Osteocyte (in vitro differentiated cells): ENCODE measurements at regions not wholly inside any gene's neighbourhood (a gene's known extent, or its start where the extent isn't known, plus 50 kb on each side); places are given as distances from the start of the nearest gene placed in this dataset.

ENCODE experiments used
- DNase-seq: peaks from one replicate; pipeline ENCODE4 v3.0.0; 2021; ENCODE audit warnings: mixed read lengths; ENCODE audit not compliant: unreplicated experiment; ENCODE audit errors: extremely low spot score
- H3K27ac Mint-ChIP-seq: one replicate; pipeline ENCODE4 v1.8.0; 2021; ENCODE audit warnings: mild to moderate bottlenecking, mixed read lengths; ENCODE audit not compliant: unreplicated experiment
- H3K27me3 Mint-ChIP-seq: one replicate; pipeline ENCODE4 v1.8.0; 2021; ENCODE audit warnings: mixed read lengths; ENCODE audit not compliant: unreplicated experiment
- H3K36me3 Mint-ChIP-seq: one replicate; pipeline ENCODE4 v1.8.0; 2021; ENCODE audit warnings: mixed read lengths; ENCODE audit not compliant: unreplicated experiment
- H3K4me1 Mint-ChIP-seq: one replicate; pipeline ENCODE4 v1.8.0; 2021; ENCODE audit warnings: mixed read lengths; ENCODE audit not compliant: unreplicated experiment
- H3K4me3 Mint-ChIP-seq: one replicate; pipeline ENCODE4 v1.8.0; 2021; ENCODE audit warnings: mild to moderate bottlenecking, moderate library complexity, mixed read lengths; ENCODE audit not compliant: unreplicated experiment
- H3K9me3 Mint-ChIP-seq: one replicate; pipeline ENCODE4 v1.8.0; 2021; ENCODE audit warnings: mixed read lengths; ENCODE audit not compliant: unreplicated experiment
- TF ChIP-seq, protein P1 (sequence below): fragments of 200-600 bp; sonication (generic); IDR thresholded peaks from 2 replicates; pipeline ENCODE4 v1.5.0; 2021; ENCODE audit warnings: antibody characterized with exemption, mild to moderate bottlenecking, moderate library complexity

DNA sequence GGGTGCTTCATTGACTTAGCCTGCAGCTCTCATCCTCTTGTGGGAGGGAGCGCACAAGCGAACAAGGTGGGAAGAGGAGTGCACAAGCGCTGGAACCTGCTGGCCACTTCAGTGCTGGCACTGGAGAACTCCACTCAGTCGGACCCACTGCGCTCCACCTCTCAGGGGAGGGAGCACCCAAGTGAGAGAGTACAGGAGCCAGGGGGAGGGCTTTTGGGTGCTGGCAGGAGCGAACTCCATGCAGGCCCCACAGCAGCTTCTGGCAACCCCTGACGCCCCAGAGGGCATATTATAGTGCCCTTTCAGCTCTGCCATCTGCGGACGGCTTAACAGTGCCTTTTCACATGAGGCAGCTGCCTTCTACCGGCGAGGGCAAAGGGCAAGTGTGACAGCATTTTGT is 774.2 kb upstream of the COX7C start:
- no peak for DNase-seq
- H3K27ac Mint-ChIP-seq, result no peak overlapping the region

DNA sequence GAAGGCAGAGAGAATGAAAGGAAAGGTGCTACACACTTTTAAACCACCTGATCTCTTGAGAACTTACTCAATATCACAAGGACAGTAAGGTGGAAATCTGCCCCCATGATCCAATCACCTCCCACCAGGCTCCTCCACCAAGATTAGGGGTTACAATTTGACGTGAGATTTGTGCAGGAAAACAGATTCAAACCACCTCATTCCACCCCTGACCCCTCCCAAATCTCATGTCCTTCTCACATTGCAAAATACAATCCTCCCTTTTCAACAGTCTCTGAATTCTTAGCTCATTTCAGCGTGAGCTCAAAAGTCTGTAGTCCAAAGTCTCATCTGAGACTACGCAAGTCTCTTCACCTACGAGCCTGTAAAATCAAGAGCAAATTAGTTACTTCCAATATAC is 768.3 kb upstream of the COX7C start:
- TF ChIP-seq, protein P1, sequence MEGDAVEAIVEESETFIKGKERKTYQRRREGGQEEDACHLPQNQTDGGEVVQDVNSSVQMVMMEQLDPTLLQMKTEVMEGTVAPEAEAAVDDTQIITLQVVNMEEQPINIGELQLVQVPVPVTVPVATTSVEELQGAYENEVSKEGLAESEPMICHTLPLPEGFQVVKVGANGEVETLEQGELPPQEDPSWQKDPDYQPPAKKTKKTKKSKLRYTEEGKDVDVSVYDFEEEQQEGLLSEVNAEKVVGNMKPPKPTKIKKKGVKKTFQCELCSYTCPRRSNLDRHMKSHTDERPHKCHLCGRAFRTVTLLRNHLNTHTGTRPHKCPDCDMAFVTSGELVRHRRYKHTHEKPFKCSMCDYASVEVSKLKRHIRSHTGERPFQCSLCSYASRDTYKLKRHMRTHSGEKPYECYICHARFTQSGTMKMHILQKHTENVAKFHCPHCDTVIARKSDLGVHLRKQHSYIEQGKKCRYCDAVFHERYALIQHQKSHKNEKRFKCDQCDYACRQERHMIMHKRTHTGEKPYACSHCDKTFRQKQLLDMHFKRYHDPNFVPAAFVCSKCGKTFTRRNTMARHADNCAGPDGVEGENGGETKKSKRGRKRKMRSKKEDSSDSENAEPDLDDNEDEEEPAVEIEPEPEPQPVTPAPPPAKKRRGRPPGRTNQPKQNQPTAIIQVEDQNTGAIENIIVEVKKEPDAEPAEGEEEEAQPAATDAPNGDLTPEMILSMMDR, result no peak
- peaks cover 2% of the 10 kb centered on the region for H3K27me3 Mint-ChIP-seq
- no peak for DNase-seq
- H3K9me3 Mint-ChIP-seq, result no peaks in the 10 kb centered on the region
- no peak overlapping the region for H3K4me3 Mint-ChIP-seq
- no peaks in the 10 kb centered on the region for H3K36me3 Mint-ChIP-seq
- no peak overlapping the region for H3K27ac Mint-ChIP-seq
- no peaks in the 10 kb centered on the region for H3K4me1 Mint-ChIP-seq

More for the DNA sequence above, 774.2 kb upstream of the COX7C start:
- Mint-ChIP-seq H3K9me3 (no peaks in the 10 kb centered on the region), H3K27me3 (peaks cover 2% of the 10 kb centered on the region), H3K36me3 (no peaks in the 10 kb centered on the region), H3K4me3 (no peak overlapping the region), H3K4me1 (no peaks in the 10 kb centered on the region)
- TF ChIP-seq, protein P1, result no peak

DNA sequence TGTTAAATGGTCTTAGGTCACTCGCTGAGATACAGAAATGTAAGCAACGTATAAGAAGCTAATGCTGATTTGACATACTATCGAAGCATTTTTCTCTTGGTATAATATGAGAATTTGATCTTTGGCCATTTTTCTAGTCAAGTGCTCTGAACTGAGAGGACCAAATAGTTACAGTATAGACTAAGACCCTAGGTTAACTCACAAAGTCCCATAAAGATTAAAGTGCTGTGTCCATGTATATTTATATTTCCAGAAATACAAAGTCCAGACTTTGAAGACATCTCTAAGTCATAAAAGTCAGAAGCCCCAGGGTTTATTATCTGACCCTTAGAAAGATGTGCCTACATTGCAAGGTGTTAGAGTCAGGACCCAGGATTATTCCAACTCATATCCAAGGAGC is 752.4 kb upstream of the COX7C start:
- Mint-ChIP-seq H3K9me3 (no peaks in the 10 kb centered on the region), H3K36me3 (no peaks in the 10 kb centered on the region), H3K4me3 (no peak overlapping the region), H3K27ac (no peak overlapping the region), H3K27me3 (no peaks in the 10 kb centered on the region), H3K4me1 (no peaks in the 10 kb centered on the region)
- TF ChIP-seq, protein P1, result no peak
- no peak for DNase-seq

DNA sequence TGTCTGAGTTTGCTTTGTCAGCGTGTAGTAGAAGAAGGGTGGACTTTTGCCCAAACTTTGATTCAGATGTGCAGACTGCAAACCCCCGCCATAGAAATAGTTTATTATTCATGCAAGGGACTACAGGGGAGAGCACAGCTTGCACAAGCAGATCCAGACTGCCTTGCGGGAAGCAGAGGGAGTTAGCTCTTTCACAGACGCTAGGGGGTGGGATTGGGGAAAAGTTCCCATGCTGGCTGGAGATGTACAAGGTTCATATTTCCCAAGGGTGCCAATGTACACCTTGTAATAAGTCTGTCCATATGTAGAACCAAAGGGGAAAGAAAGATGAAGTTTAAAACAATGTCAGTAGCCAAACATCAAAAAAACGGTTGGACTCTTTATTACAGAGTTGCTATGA is 749.7 kb upstream of the COX7C start:
- Mint-ChIP-seq H3K27ac (no peak overlapping the region), H3K4me3 (no peak overlapping the region), H3K36me3 (no peaks in the 10 kb centered on the region), H3K4me1 (no peaks in the 10 kb centered on the region), H3K9me3 (no peaks in the 10 kb centered on the region), H3K27me3 (no peaks in the 10 kb centered on the region)
- no peak for DNase-seq
- TF ChIP-seq, protein P1, result no peak

DNA sequence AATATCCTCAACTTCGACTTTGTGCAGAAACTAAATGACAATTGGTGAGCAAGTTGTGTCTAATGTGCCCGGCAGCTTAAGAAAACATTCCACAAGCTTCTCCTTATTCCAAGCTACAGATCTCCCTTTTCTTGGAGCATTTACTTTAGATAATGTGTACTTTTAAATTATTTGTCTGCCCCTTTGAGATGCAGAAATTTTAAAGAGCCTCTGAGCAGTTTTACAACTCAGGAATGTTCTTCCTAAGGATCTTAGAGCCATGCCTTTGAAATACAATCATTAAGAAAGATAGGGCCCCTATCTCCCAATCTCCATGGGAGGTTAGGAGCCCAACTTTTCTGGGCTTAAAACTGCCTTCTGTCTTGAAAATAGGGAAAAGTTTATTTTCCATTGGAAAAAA is 723.7 kb upstream of the COX7C start:
- TF ChIP-seq, protein P1, result no peak
- no peaks in the 10 kb centered on the region for H3K4me1 Mint-ChIP-seq
- DNase-seq, result no peak
- no peaks in the 10 kb centered on the region for H3K36me3 Mint-ChIP-seq
- H3K27ac Mint-ChIP-seq, result no peak overlapping the region
- no peaks in the 10 kb centered on the region for H3K9me3 Mint-ChIP-seq
- H3K4me3 Mint-ChIP-seq, result no peak overlapping the region
- H3K27me3 Mint-ChIP-seq, result peaks cover 11% of the 10 kb centered on the region
